Lung (tissue), 11 donors: ENCODE measurements at regions not wholly inside any gene's neighbourhood (a gene's known extent, or its start where the extent isn't known, plus 50 kb on each side); places are given as distances from the start of the nearest gene placed in this dataset.

Experiments
- ATAC-seq: fragments of 200-7000 bp; cut with Tn5 transposase; one replicate; pipeline ENCODE4 v1.9.1; 2020; ENCODE audit warnings: moderate number of reproducible peaks; ENCODE audit not compliant: insufficient read depth, low FRiP score
- DNase-seq, 3 donors: peaks; one replicate each; pipeline ENCODE4 v3.0.0-alpha.2; 2013 to 2017
- H3K27ac ChIP-seq, 2 donors: one replicate each; pipeline ENCODE4 v1.5.1; 2013; ENCODE audit warnings: mild to moderate bottlenecking in 2 of 2, moderate library complexity in 2 of 2, control low read depth in 1 of 2, inconsistent platforms in 1 of 2, low read depth in 1 of 2, low read length in 1 of 2
- H3K27me3 ChIP-seq, 3 donors: one replicate each; pipeline ENCODE4 v1.5.1; 2013; ENCODE audit warnings: low read length in 2 of 3; ENCODE audit not compliant: control insufficient read depth in 3 of 3, insufficient read depth in 3 of 3
- H3K36me3 ChIP-seq, 4 donors: one replicate each; pipeline ENCODE4 v1.5.1; 2013; ENCODE audit warnings: low read length in 4 of 4, mild to moderate bottlenecking in 1 of 4, moderate library complexity in 1 of 4; ENCODE audit not compliant: control insufficient read depth in 4 of 4, insufficient read depth in 4 of 4
- H3K4me1 ChIP-seq, 5 donors: one replicate each; pipeline ENCODE4 v1.5.1; 2013; ENCODE audit warnings: low read length in 5 of 5, mild to moderate bottlenecking in 2 of 5, moderate library complexity in 1 of 5; ENCODE audit not compliant: control insufficient read depth in 5 of 5, insufficient read depth in 5 of 5
- H3K4me3 ChIP-seq: one replicate; pipeline ENCODE4 v1.5.1; 2013; ENCODE audit warnings: mild to moderate bottlenecking, control low read depth, moderate library complexity
- H3K9ac ChIP-seq, 2 donors: one replicate each; pipeline ENCODE4 v1.5.1; 2013; ENCODE audit warnings: low read length in 2 of 2, control low read depth in 1 of 2; ENCODE audit not compliant: insufficient read depth in 1 of 2
- H3K9me3 ChIP-seq, 4 donors: one replicate each; pipeline ENCODE4 v1.5.1; 2013; ENCODE audit warnings: low read length in 3 of 4, mild to moderate bottlenecking in 1 of 4, moderate library complexity in 1 of 4; ENCODE audit not compliant: control insufficient read depth in 4 of 4, insufficient read depth in 3 of 4
- CTCF ChIP-seq: IDR thresholded peaks from 2 replicates; pipeline ENCODE4 v1.5.1; 2012; ENCODE audit warnings: mild to moderate bottlenecking; ENCODE audit errors: control extremely low read depth, extremely low read depth
- WGBS, 2 donors: extraction: QIAGEN DNeasy Blood & Tissue Kit; methylation state at CpG; one replicate each; pipeline ENCODE4 v1.1.7; 2013; 5-methylcytosine and 5-hydroxymethylcytosine counted together
- donor health status: control.
- donor health status: control.
- donor health status: Bipolar disorder and iron deficiency.
- donor health status: healthy.
- donor health status: DM: yes; HTN: yes; CAD: no.

- DNase-seq (no peak), ATAC-seq (no peak)
- no peaks in the 10 kb centered on the region for H3K9me3 ChIP-seq
- no peaks in the 10 kb centered on the region for H3K27me3 ChIP-seq
- H3K27ac ChIP-seq: no peak overlapping the region
- H3K4me1 ChIP-seq: peaks cover 0 to 6% (median 0%) of the 10 kb centered on the region in 5 donors
- H3K36me3 ChIP-seq: no peaks in the 10 kb centered on the region
- no peak for TF ChIP-seq CTCF
- no peak overlapping the region for H3K4me3 ChIP-seq
- no peak overlapping the region for H3K9ac ChIP-seq
- WGBS, 2 donors: 63 to 84% methylated on average over 12 of the region's 12 CpGs
Observed at GRCh38 chr12:93968536-93969285, 179.7 kb upstream of the PLXNC1 start.

GRCh38 chr12:93970900-93971688, 177.3 kb upstream of the PLXNC1 start:
- Histone ChIP-seq H3K4me1 (peaks cover 0 to 20% (median 0%) of the 10 kb centered on the region in 5 donors), H3K9ac (no peak overlapping the region), H3K36me3 (no peaks in the 10 kb centered on the region), H3K27ac (no peak overlapping the region), H3K9me3 (no peaks in the 10 kb centered on the region), H3K27me3 (no peaks in the 10 kb centered on the region), H3K4me3 (no peak overlapping the region)
- TF ChIP-seq CTCF: no peak
- 88 to 93% methylated on average over 10 of the region's 10 CpGs for WGBS, 2 donors
- no peak for ATAC-seq
- no peak for DNase-seq

GRCh38 chr12:93972411-93973208, 175.8 kb upstream of the PLXNC1 start:
- ATAC-seq: peak; percentile 69

More at GRCh38 chr12:93972411-93973208, 175.8 kb upstream of the PLXNC1 start:
- TF ChIP-seq CTCF: no peak
- no peak overlapping the region for H3K4me3 ChIP-seq
- no peaks in the 10 kb centered on the region for H3K36me3 ChIP-seq
- no peaks in the 10 kb centered on the region for H3K27me3 ChIP-seq
- H3K27ac ChIP-seq: peak overlapping the region in 1 of 2 donors; percentile 35
- DNase-seq: no peak
- no peak overlapping the region for H3K9ac ChIP-seq
- H3K9me3 ChIP-seq: no peaks in the 10 kb centered on the region
- H3K4me1 ChIP-seq: peaks cover 0 to 20% (median 0%) of the 10 kb centered on the region in 5 donors
- WGBS, 2 donors: 74 to 86% methylated on average over 8 of the region's 8 CpGs
